K562 (cell line): ENCODE measurements at regions not wholly inside any gene's neighbourhood (a gene's known extent, or its start where the extent isn't known, plus 50 kb on each side); places are given as distances from the start of the nearest gene placed in this dataset.

Source experiments
- ATAC-seq: fragments of 200-7000 bp; cut with Tn5 transposase; 3 replicates; pipeline ENCODE4 v1.9.1; 2020; ENCODE audit warnings: moderate library complexity
- BruUV-seq: library from RNA; stranded (reverse); fragments of 400-500 nt; replicated peaks from 2 replicates; lab custom pipeline; 2021; lab: Mats Ljungman, UMichigan
- CTCF ChIA-PET: fragments of 300-600 bp; formaldehyde crosslinking; extraction: SDS; loops from one replicate; lab custom pipeline; 2021; ENCODE audit warnings: low intra/inter-chr PET ratio; lab: Yijun Ruan, JAX
- POLR2A ChIA-PET: fragments of 300-600, 350-650 bp; sonication (Branson Sonifier 250); formaldehyde crosslinking; extraction: SDS; loops from one replicate; lab custom pipeline; 2021; ENCODE audit warnings: antibody characterized with exemption, inconsistent platforms; lab: Yijun Ruan, JAX
- DNase-seq, 4 experiments: peaks; one replicate each; pipeline versions ENCODE4 v3.0.0 to v3.0.0-alpha.2; 2011 to 2018; ENCODE audit warnings: low spot score in 3 of 4, mixed read lengths in 3 of 4; ENCODE audit errors: extremely low read depth in 1 of 4
- FAIRE-seq: peaks from 2 replicates; lab custom pipeline; 2011; peaks lifted over from hg19 to GRCh38; lab: Jason Lieb, UNC
- H2AFZ ChIP-seq: 2 replicates; pipeline ENCODE4 v1.6.0; 2011; ENCODE audit warnings: low read depth, low read length, control low read depth, inconsistent platforms
- H3K27ac ChIP-seq: fragments of 200-600 bp; 3 replicates; pipeline ENCODE4 v1.8.0; 2011; ENCODE audit warnings: low read depth, mild to moderate bottlenecking, control low read depth, inconsistent platforms, low read length, moderate library complexity, mixed read lengths; ENCODE audit errors: extremely low read depth
- H3K27me3 ChIP-seq, 2 experiments: fragments of 300-600 bp in 1 of 2; 2 replicates in 1 of 2; 3 replicates in 1 of 2; pipeline versions ENCODE4 v1.6.0 to v1.8.0; 2011; ENCODE audit warnings: inconsistent platforms in 2 of 2, low read length in 2 of 2, mild to moderate bottlenecking in 1 of 2, mixed read lengths in 1 of 2, moderate library complexity in 1 of 2; ENCODE audit not compliant: control insufficient read depth in 2 of 2, insufficient read depth in 2 of 2
- H3K36me3 ChIP-seq: fragments of 300-600 bp; 3 replicates; pipeline ENCODE4 v1.8.0; 2011; ENCODE audit warnings: mild to moderate bottlenecking, low read length, inconsistent platforms; ENCODE audit not compliant: control insufficient read depth, insufficient read depth
- H3K4me1 ChIP-seq, 2 experiments: fragments of 200-600 bp in 1 of 2; replicated peaks in 1 of 2; 2 replicates in 1 of 2; 3 replicates in 1 of 2; pipeline versions ENCODE4 v1.5.1 to v1.8.0; 2011; ENCODE audit warnings: inconsistent platforms in 2 of 2, low read length in 2 of 2, mild to moderate bottlenecking in 1 of 2, mixed read lengths in 1 of 2, moderate library complexity in 1 of 2; ENCODE audit not compliant: control insufficient read depth in 2 of 2, insufficient read depth in 2 of 2
- H3K4me2 ChIP-seq: 2 replicates; pipeline ENCODE4 v1.6.1; 2011; ENCODE audit warnings: low read length, control low read depth, inconsistent platforms, mixed read lengths; ENCODE audit not compliant: insufficient read depth
- H3K4me3 ChIP-seq: fragments of 200-600 bp; sonication (generic), shearing (Covaris generic); 2 replicates; pipeline ENCODE4 v1.5.1; 2016; ENCODE audit warnings: control low read depth, inconsistent platforms
- H3K79me2 ChIP-seq: fragments of 200-600 bp; 3 replicates; pipeline ENCODE4 v1.8.0; 2011; ENCODE audit warnings: low read length, inconsistent platforms; ENCODE audit not compliant: control insufficient read depth, insufficient read depth
- H3K9ac ChIP-seq, 2 experiments: 2 replicates each; pipeline versions ENCODE4 v1.6.0 to v1.6.1; 2011; ENCODE audit warnings: low read depth in 2 of 2, low read length in 2 of 2, control low read depth in 1 of 2, inconsistent platforms in 1 of 2, mild to moderate bottlenecking in 1 of 2, mixed read lengths in 1 of 2; ENCODE audit not compliant: insufficient read depth in 1 of 2
- H3K9me1 ChIP-seq: one replicate; pipeline ENCODE4 v1.6.0; 2011; ENCODE audit warnings: inconsistent platforms, mild to moderate bottlenecking, low read length, moderate library complexity; ENCODE audit not compliant: control insufficient read depth, insufficient read depth
- H3K9me3 ChIP-seq: replicated peaks from 2 replicates; pipeline ENCODE4 v1.5.1; 2011; ENCODE audit warnings: low read depth, low read length, inconsistent platforms; ENCODE audit not compliant: control insufficient read depth, insufficient read depth
- H4K20me1 ChIP-seq: replicated peaks from 2 replicates; pipeline ENCODE4 v1.6.1; 2011; ENCODE audit warnings: low read length, inconsistent platforms, mixed read lengths; ENCODE audit not compliant: control insufficient read depth, insufficient read depth
- MAFF ChIP-seq: IDR thresholded peaks from 2 replicates; pipeline ENCODE4 v1.6.1; 2012; ENCODE audit warnings: low read length, improper control_type of control experiment
- MEF2A ChIP-seq: IDR thresholded peaks from 2 replicates; pipeline ENCODE4 v1.6.1; 2011; ENCODE audit warnings: low read depth, mild to moderate bottlenecking, low read length, moderate library complexity; ENCODE audit not compliant: control insufficient read depth
- NCOA4 ChIP-seq: fragments of 450-650 bp; IDR thresholded peaks from 2 replicates; pipeline ENCODE4 v1.6.1; 2018; ENCODE audit warnings: mild to moderate bottlenecking; ENCODE audit not compliant: partially characterized antibody
- OTX1 ChIP-seq: fragments of 450-650 bp; formaldehyde crosslinking; IDR thresholded peaks from 2 replicates; pipeline ENCODE4 v1.4.0; 2022; ENCODE audit warnings: mild to moderate bottlenecking
- PCBP2 ChIP-seq: fragments of 200-400 bp; formaldehyde crosslinking; IDR thresholded peaks from 2 replicates; pipeline ENCODE4 v1.6.1; 2018; ENCODE audit warnings: low read length, low read depth, mild to moderate bottlenecking, moderate library complexity; ENCODE audit not compliant: poor library complexity, severe bottlenecking
- SAP30 ChIP-seq: fragments of 200-600 bp; sonication (generic); IDR thresholded peaks from 2 replicates; pipeline ENCODE4 v1.6.1; 2012; ENCODE audit warnings: borderline replicate concordance, low read depth, mild to moderate bottlenecking, moderate library complexity, low read length, control low read depth, inconsistent platforms; ENCODE audit not compliant: insufficient read depth, poor library complexity, severe bottlenecking
- STAG1 ChIP-seq: sonication (generic); formaldehyde crosslinking; IDR thresholded peaks from 2 replicates; pipeline ENCODE4 v1.5.0; 2020; ENCODE audit warnings: missing genetic modification reagents, borderline replicate concordance
- ZBTB7A ChIP-seq: IDR thresholded peaks from 2 replicates; pipeline ENCODE4 v1.6.1; 2011; ENCODE audit warnings: low read depth, mild to moderate bottlenecking, low read length, moderate library complexity, borderline replicate concordance; ENCODE audit not compliant: control insufficient read depth
- ZNF175 ChIP-seq: fragments of 200-800 bp; sonication (Bioruptor generic); IDR thresholded peaks from 2 replicates; pipeline ENCODE4 v1.6.1; 2016; ENCODE audit warnings: low read depth, mild to moderate bottlenecking, missing genetic modification characterization, missing compliant biosample characterization
- ZNF232 ChIP-seq: sonication (generic); formaldehyde crosslinking; IDR thresholded peaks from 2 replicates; pipeline ENCODE4 v1.8.0; 2022; ENCODE audit warnings: mild to moderate bottlenecking, missing genetic modification reagents
- ZNF518B ChIP-seq: fragments of 250-450 bp; sonication (Bioruptor Pico); IDR thresholded peaks from 2 replicates; pipeline ENCODE4 v1.5.0; 2021; ENCODE audit warnings: mild to moderate bottlenecking, moderate library complexity
- WGBS: fragments of 100-300 bp; shearing (Covaris generic); methylation state at CpG from one replicate; pipeline ENCODE4 v1.1.6; 2016; ENCODE audit warnings: low coverage, mixed read lengths; ENCODE audit not compliant: insufficient coverage; ENCODE audit errors: missing lambda C conversion rate; 5-methylcytosine and 5-hydroxymethylcytosine counted together
- in situ Hi-C: fragments of 300-500 bp; cut with MboI; formaldehyde crosslinking; loops from 4 replicates; pipeline ENCODE4 v1.15.0; 2018; ENCODE audit warnings: inconsistent platforms, mixed read lengths
- intact Hi-C: fragments of 100-400 bp; cut with micrococcal nuclease; formaldehyde crosslinking; loops from 2 replicates; pipeline ENCODE4 v1.14.2; 2022
- TF ChIP-seq, protein P1 (sequence below): fragments of 450-650 bp; IDR thresholded peaks from one replicate; pipeline ENCODE4 v1.6.1; 2018; ENCODE audit warnings: mild to moderate bottlenecking, moderate library complexity; ENCODE audit not compliant: partially characterized antibody
- TF ChIP-seq, protein P2 (sequence below): IDR thresholded peaks from 3 replicates; pipeline ENCODE4 v1.6.1; 2011; ENCODE audit warnings: borderline replicate concordance, mild to moderate bottlenecking, moderate library complexity; ENCODE audit not compliant: insufficient read length; ENCODE audit errors: extremely low read depth

DNA sequence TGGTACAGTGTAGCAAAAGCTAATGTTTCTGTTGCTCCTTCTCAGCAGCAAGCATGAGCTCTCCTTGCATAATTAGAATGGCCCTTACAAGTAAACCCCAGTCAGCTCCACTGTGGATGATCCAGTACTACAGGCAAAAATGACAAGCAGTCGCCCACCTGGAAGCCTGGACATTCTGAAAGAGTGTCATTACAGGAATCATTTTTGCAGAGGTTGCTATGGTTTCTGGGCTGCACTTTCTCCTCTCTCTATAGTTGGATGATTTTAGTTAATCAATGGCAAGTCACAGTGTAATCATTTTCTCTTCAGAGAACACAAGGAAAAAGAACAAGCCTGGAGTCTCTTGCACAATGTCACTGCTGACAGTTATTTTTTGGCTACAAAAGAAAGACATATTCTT is 102.9 kb upstream of the MYO3A start (continued):
- TF ChIP-seq ZNF518B (CRISPR knock-in tag) (no peak), ZBTB7A (no peak), PCBP2 (no peak), MEF2A (no peak), SAP30 (no peak)

GRCh38 chr10:25839683-25840082 is 94.3 kb upstream of the MYO3A start:
- no TSS peak for BruUV-seq
- ChIA-PET POLR2A (no interaction called here), CTCF (no interaction called here)
- Histone ChIP-seq H3K27me3 (peaks cover 0 to 4% of the 10 kb centered on the region in 2 experiments; a peak in 1 of 5 replicates), H3K4me1 (no peaks in the 10 kb centered on the region), H3K9me3 (no peaks in the 10 kb centered on the region), H3K4me2 (no peak overlapping the region), H3K4me3 (no peak overlapping the region), H3K79me2 (no peaks in the 10 kb centered on the region), H3K9ac (no peak overlapping the region), H2AFZ (no peak overlapping the region), H3K27ac (no peak overlapping the region), H3K36me3 (no peaks in the 10 kb centered on the region), H4K20me1 (no peaks in the 10 kb centered on the region), H3K9me1 (no peaks in the 10 kb centered on the region)
- FAIRE-seq = no peak
- no peak for ATAC-seq
- 0% methylated on average over 3 of the region's 3 CpGs for WGBS
- DNase-seq = no peak
- in situ Hi-C loops (no loop called here), intact Hi-C loops (no loop called here)
- TF ChIP-seq NCOA4 = no peak
- no peak for TF ChIP-seq ZNF175 (CRISPR knock-in tag)
- no peak for TF ChIP-seq ZNF232 (CRISPR knock-in tag)
- TF ChIP-seq, protein P1, sequence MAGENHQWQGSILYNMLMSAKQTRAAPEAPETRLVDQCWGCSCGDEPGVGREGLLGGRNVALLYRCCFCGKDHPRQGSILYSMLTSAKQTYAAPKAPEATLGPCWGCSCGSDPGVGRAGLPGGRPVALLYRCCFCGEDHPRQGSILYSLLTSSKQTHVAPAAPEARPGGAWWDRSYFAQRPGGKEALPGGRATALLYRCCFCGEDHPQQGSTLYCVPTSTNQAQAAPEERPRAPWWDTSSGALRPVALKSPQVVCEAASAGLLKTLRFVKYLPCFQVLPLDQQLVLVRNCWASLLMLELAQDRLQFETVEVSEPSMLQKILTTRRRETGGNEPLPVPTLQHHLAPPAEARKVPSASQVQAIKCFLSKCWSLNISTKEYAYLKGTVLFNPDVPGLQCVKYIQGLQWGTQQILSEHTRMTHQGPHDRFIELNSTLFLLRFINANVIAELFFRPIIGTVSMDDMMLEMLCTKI = no peak
- no peak for TF ChIP-seq STAG1 (CRISPR knock-in tag)
- TF ChIP-seq OTX1 = no peak
- TF ChIP-seq MAFF = no peak
- TF ChIP-seq, protein P2, sequence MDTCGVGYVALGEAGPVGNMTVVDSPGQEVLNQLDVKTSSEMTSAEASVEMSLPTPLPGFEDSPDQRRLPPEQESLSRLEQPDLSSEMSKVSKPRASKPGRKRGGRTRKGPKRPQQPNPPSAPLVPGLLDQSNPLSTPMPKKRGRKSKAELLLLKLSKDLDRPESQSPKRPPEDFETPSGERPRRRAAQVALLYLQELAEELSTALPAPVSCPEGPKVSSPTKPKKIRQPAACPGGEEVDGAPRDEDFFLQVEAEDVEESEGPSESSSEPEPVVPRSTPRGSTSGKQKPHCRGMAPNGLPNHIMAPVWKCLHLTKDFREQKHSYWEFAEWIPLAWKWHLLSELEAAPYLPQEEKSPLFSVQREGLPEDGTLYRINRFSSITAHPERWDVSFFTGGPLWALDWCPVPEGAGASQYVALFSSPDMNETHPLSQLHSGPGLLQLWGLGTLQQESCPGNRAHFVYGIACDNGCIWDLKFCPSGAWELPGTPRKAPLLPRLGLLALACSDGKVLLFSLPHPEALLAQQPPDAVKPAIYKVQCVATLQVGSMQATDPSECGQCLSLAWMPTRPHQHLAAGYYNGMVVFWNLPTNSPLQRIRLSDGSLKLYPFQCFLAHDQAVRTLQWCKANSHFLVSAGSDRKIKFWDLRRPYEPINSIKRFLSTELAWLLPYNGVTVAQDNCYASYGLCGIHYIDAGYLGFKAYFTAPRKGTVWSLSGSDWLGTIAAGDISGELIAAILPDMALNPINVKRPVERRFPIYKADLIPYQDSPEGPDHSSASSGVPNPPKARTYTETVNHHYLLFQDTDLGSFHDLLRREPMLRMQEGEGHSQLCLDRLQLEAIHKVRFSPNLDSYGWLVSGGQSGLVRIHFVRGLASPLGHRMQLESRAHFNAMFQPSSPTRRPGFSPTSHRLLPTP = no peak
